Stimulated activated CD8-positive, alpha-beta memory T cell treated with anti-CD3 and anti-CD28 coated beads, Interleukin-4, amount 100 ng/mL, for 1 hour (primary cell): ENCODE measurements at regions not wholly inside any gene's neighbourhood (a gene's known extent, or its start where the extent isn't known, plus 50 kb on each side); places are given as distances from the start of the nearest gene placed in this dataset.

ENCODE experiments used
- DNase-seq, 2 donors: peaks; one replicate each; pipeline ENCODE4 v3.0.0-alpha.2; 2020; ENCODE audit warnings: low read depth in 2 of 2, low spot score in 1 of 2

GRCh38 chr21:27257908-27258556, 291.1 kb upstream of the ADAMTS5 start:
- no peak for DNase-seq

- DNase-seq = no peak
These were observed 290.3 kb upstream of the ADAMTS5 start for GRCh38 chr21:27257226-27257625.

GRCh38 chr21:27251752-27252151, 284.9 kb upstream of the ADAMTS5 start:
- DNase-seq = no peak

GRCh38 chr21:27250366-27250765, 283.5 kb upstream of the ADAMTS5 start:
- no peak for DNase-seq

GRCh38 chr21:27248814-27249213, 281.9 kb upstream of the ADAMTS5 start:
- no peak for DNase-seq

GRCh38 chr21:27246741-27247140, 279.9 kb upstream of the ADAMTS5 start:
- no peak for DNase-seq

- DNase-seq = no peak
These were observed 277.9 kb upstream of the ADAMTS5 start for GRCh38 chr21:27244776-27245175.

GRCh38 chr21:27244352-27244751, 277.5 kb upstream of the ADAMTS5 start:
- no peak for DNase-seq

GRCh38 chr21:27240839-27241238, 274.0 kb upstream of the ADAMTS5 start:
- DNase-seq = no peak

GRCh38 chr21:27233514-27234115, 266.7 kb upstream of the ADAMTS5 start:
- DNase-seq = no peak

GRCh38 chr21:27225940-27226339, 259.1 kb upstream of the ADAMTS5 start:
- DNase-seq = no peak

GRCh38 chr21:27225151-27225550, 258.3 kb upstream of the ADAMTS5 start:
- DNase-seq = no peak

GRCh38 chr21:27224169-27224568, 257.3 kb upstream of the ADAMTS5 start:
- no peak for DNase-seq

GRCh38 chr21:27221077-27221476, 254.2 kb upstream of the ADAMTS5 start:
- DNase-seq = no peak

GRCh38 chr21:27220416-27220815, 253.5 kb upstream of the ADAMTS5 start:
- DNase-seq = no peak

- DNase-seq = no peak
These were observed 252.2 kb upstream of the ADAMTS5 start for GRCh38 chr21:27219068-27219467.

GRCh38 chr21:27213303-27213702, 246.4 kb upstream of the ADAMTS5 start:
- DNase-seq = no peak

- DNase-seq = no peak
These were observed 245.6 kb upstream of the ADAMTS5 start for GRCh38 chr21:27212441-27212840.

- DNase-seq = no peak
These were observed 242.7 kb upstream of the ADAMTS5 start for GRCh38 chr21:27209546-27209945.

- DNase-seq = no peak
These were observed 239.6 kb upstream of the ADAMTS5 start for GRCh38 chr21:27206368-27206982.

GRCh38 chr21:27202301-27202700, 235.4 kb upstream of the ADAMTS5 start:
- DNase-seq = no peak

- no peak for DNase-seq
These were observed 234.3 kb upstream of the ADAMTS5 start for GRCh38 chr21:27201197-27201596.

- no peak for DNase-seq
These were observed 229.8 kb upstream of the ADAMTS5 start for GRCh38 chr21:27196651-27197050.
